IPS-15b (cell line): ENCODE measurements at regions not wholly inside any gene's neighbourhood (a gene's known extent, or its start where the extent isn't known, plus 50 kb on each side); places are given as distances from the start of the nearest gene placed in this dataset.
"Not testable (repeated sequence)": the region's sequence is repeated elsewhere in the genome, so short reads cannot be mapped to it uniquely, and the experiment has no call there.

Source experiments
- H3K27me3 ChIP-seq: one replicate; pipeline ENCODE4 v1.6.1; 2013; ENCODE audit warnings: low read length; ENCODE audit not compliant: control insufficient read depth, insufficient read depth
- H3K36me3 ChIP-seq: one replicate; pipeline ENCODE4 v1.6.1; 2013; ENCODE audit warnings: low read length; ENCODE audit not compliant: control insufficient read depth, insufficient read depth
- H3K4me1 ChIP-seq: one replicate; pipeline ENCODE4 v1.6.1; 2013; ENCODE audit warnings: mild to moderate bottlenecking, low read length; ENCODE audit not compliant: control insufficient read depth, insufficient read depth
- H3K4me3 ChIP-seq: one replicate; pipeline ENCODE4 v1.5.1; 2013; ENCODE audit warnings: low read depth, low read length
- H3K9ac ChIP-seq: one replicate; pipeline ENCODE4 v1.6.1; 2013; ENCODE audit warnings: low read depth, mild to moderate bottlenecking, low read length
- H3K9me3 ChIP-seq: one replicate; pipeline ENCODE4 v1.6.1; 2013; ENCODE audit warnings: mild to moderate bottlenecking, low read length; ENCODE audit not compliant: control insufficient read depth, insufficient read depth

DNA sequence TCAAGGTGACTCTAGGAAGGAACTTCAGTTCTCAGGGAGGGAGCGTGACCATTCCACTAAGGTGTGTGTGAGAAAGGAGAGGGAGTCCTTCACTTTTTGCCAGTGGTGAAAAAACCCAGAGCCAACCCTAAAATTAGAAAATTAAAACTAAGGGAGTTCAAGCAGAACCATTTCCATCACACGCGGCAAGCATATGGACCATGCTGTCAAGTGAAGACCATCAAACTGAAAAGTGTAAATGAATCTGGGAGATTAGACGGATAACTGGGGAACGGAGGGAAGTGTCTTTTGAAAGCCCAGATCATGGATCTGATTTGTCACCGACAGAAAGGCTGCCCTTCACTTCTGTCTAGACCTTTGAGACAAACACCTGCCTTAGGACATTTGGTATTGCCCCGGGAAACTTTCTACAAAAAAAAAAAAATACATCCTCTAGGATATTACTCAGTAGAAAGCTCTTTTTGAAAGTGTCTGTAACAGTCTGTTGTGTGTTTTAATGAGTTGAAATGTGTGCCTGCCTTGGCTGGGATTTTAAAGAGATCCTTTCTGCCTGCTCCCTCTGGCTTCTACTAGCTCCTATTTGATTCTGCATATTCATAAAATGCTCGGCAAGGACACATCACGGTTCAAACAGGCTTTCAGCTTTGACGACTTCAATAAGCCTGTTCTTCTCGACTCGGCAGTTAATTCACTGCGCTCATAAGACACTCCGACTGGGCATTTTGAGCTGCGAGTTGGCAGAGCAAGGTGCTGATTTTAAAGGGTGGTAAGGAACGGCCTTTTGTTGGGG lies 81.4 kb upstream of the ERCC4 start:
- Histone ChIP-seq H3K36me3 (no peaks in the 10 kb centered on the region), H3K27me3 (no peaks in the 10 kb centered on the region), H3K4me1 (no peaks in the 10 kb centered on the region), H3K9me3 (no peaks in the 10 kb centered on the region), H3K4me3 (no peak overlapping the region), H3K9ac (no peak overlapping the region)

DNA sequence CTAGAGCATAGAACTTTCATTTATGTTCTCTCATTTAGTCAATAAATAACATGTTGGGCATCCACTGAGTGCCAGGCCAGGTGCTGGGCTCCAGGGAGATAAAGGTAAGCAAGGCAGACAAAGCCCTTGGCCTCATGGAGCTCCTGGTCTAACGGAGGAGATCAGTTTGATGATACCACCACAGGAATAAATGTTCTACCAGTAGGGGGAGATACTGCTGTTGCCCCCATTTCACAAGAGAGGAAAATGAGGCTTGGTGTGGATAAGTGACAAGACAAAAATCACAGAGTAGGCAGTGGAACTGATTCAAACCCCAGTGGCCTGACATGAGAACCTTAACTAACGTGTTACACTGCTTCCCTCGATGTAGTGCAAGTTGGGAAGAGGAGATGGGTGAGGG lies 80.4 kb upstream of the ERCC4 start:
- no peaks in the 10 kb centered on the region for H3K4me1 ChIP-seq
- H3K27me3 ChIP-seq = no peaks in the 10 kb centered on the region
- no peak overlapping the region for H3K9ac ChIP-seq
- H3K4me3 ChIP-seq = no peak overlapping the region
- no peaks in the 10 kb centered on the region for H3K9me3 ChIP-seq
- H3K36me3 ChIP-seq = no peaks in the 10 kb centered on the region

DNA sequence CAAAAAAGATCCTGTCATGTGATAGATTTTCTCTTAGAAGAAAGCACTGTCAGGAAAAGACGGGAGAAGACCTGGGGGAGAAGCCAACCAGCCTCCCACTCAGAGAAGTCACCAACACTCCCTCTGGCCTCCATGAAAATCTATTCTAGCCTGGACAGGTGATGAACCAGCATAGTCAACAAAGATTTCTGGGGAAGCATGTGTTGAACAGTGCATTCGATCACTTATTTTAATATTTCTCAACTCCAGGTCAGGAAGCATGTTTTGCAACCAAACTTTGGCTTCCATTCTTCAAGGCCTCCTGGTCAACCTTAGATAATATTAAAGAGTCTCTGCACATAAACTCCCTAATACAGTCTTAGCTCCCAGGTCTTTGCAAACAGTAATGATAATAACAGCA lies 74.7 kb upstream of the ERCC4 start:
- no peaks in the 10 kb centered on the region for H3K4me1 ChIP-seq

DNA sequence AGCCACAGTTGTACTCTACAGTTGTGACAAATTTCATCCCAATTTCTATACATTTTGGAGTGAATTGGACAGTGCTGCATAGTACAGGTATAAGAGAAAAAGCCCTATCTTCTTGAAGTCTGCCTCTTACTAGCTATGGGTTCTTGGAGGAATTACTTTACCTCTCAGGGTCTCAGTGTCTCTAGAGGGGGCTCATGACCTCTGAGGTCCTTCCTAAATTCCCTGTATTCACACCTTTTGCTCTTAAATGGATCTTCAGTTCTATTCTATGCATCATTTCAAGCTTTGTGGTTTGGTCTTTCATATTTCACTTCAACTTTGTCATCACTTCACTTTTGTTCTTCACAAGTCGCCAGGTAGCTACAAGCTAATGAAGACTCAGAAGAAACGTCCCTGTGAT lies 71.2 kb upstream of the ERCC4 start:
- H3K9me3 ChIP-seq = no peaks in the 10 kb centered on the region
- no peaks in the 10 kb centered on the region for H3K36me3 ChIP-seq
- H3K9ac ChIP-seq = no peak overlapping the region
- H3K4me3 ChIP-seq = no peak overlapping the region
- H3K4me1 ChIP-seq = no peaks in the 10 kb centered on the region
- H3K27me3 ChIP-seq = no peaks in the 10 kb centered on the region

More for the DNA sequence above, 74.7 kb upstream of the ERCC4 start:
- no peaks in the 10 kb centered on the region for H3K9me3 ChIP-seq
- no peaks in the 10 kb centered on the region for H3K27me3 ChIP-seq
- H3K4me3 ChIP-seq = no peak overlapping the region
- no peaks in the 10 kb centered on the region for H3K36me3 ChIP-seq
- H3K9ac ChIP-seq = no peak overlapping the region

DNA sequence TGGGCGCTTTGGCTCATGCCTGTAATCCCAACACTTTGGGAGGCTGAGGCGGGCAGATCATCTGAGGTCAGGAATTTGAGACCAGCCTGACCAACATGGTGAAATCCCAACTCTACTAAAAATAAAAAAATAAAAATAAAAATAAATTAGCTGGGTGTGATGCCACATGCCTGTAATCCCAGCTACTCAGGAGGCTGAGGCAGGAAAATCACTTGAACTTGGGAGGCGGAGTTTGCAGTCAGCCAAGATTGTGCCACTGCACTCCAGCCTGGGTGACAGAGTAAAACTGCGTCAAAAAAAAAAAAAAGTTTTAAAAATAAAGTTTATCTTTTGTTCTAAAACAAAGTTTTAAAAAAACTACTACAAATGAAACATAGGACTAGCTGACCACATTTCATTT lies 69.8 kb upstream of the ERCC4 start:
- not testable (repeated sequence) for H3K27me3 ChIP-seq

DNA sequence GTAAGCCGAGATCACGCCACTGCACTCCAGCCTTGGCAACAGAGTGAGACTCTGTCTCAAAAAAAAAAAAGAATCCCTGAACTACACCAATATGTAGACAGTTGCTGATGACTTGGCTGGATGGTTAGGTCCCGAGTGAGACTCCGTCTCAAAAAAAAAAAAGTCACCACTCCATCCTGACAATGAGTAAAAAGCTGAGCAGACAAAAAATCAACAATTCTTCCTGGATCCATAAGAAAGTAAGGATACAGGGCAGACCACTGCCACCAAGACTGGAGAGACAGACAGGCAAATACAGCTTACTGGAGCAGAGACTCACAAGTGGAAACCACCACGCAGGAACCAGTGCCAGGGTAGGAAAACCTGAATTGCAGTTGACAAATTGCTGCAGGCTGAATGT lies 67.1 kb upstream of the ERCC4 start:
- Histone ChIP-seq H3K9me3 (no peaks in the 10 kb centered on the region), H3K27me3 (no peaks in the 10 kb centered on the region)

More for the DNA sequence above, 69.8 kb upstream of the ERCC4 start:
- not testable (repeated sequence) for H3K4me3 ChIP-seq, H3K36me3 ChIP-seq, H3K9me3 ChIP-seq, H3K4me1 ChIP-seq, H3K9ac ChIP-seq

DNA sequence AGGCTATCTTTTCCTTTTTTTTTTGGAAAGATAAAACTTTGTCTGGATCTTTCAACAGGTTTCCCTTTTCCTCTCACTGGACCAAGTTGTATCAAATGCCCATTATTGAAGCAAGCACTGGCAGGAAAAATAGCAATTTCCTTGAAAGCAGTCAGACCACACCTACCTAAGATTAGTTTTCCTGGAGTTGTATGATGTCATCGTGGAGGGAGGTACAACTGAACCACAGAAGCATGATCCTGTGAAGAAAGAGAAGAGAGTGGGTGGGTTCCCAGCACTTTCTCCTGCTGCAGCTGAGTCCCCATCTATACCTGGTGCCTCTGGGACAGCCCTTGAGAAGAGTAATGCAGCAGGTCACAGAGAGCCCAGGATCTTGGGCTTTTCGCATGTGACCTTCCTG lies 63.6 kb upstream of the ERCC4 start:
- Histone ChIP-seq H3K27me3 (no peaks in the 10 kb centered on the region), H3K36me3 (no peaks in the 10 kb centered on the region), H3K4me1 (no peaks in the 10 kb centered on the region), H3K4me3 (no peak overlapping the region), H3K9me3 (no peaks in the 10 kb centered on the region), H3K9ac (no peak overlapping the region)

More for the DNA sequence above, 67.1 kb upstream of the ERCC4 start:
- H3K36me3 ChIP-seq = no peaks in the 10 kb centered on the region
- H3K9ac ChIP-seq = no peak overlapping the region
- H3K4me3 ChIP-seq = no peak overlapping the region
- no peaks in the 10 kb centered on the region for H3K4me1 ChIP-seq

DNA sequence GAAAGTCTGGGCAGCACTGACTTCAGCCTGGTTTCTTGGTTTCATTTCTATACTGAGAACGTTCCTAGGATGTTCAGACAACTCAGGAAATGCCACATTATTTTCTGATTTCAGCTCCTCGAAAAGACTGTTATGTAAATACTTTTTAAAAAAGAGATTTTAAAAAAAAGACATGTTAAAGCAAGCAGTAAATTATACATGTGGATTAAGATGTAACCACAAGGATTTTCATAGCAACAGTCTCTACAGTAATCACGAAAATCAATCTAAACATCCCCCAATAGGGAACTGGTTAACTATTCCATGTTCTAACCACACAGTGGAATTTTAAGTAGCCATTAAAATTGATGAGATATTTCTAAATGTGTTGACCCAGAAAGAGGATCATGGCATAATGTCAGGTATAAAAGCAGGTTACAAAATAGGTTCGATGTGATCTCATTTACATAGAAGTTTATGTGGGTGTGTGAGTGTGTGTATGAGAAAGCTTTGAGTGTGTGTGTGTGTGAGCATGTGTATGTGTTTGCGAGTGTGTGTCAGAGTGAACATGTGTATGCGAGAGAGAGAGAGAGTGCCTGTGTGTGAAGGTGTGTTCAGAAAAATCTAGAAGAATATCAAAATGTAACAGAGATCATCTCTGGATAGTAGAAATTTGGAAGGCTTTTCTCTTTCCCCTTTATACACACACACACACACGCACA lies 63.0 kb upstream of the ERCC4 start:
- Histone ChIP-seq H3K9me3 (no peaks in the 10 kb centered on the region), H3K4me3 (no peak overlapping the region), H3K36me3 (no peaks in the 10 kb centered on the region), H3K4me1 (no peaks in the 10 kb centered on the region), H3K27me3 (no peaks in the 10 kb centered on the region), H3K9ac (no peak overlapping the region)

DNA sequence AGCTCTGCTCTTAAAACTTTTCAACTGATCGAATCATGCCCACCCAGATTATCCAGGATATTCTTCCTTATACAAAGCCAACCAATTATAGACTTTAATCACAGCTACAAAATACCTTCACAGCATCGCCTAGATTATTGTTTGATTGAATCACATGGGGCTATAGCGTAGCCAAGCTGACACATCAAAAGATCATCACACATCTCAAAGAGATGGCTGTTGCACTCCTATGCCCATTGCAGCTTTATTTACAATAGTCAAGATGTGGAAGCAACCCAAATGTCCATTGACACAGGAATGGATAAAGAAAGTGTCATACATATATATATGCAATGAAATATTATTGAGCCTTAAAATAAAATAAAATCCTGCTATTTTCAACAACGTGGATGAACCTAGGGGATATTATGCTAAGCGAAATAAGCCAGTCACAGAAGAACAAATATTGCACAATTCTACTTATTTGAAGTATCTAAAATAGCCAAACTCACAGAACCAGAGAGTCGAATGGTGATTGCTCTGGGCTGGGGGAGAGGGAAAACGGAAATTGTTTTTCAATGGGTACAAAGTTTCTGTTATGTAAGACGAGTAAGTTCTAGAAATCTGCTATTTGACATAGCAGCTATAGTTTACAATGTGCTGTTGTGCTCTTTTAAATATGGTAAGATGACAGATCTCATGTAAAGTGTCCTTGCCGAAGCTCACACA lies 60.9 kb upstream of the ERCC4 start:
- no peaks in the 10 kb centered on the region for H3K27me3 ChIP-seq
- H3K4me3 ChIP-seq = no peak overlapping the region
- H3K4me1 ChIP-seq = no peaks in the 10 kb centered on the region
- H3K36me3 ChIP-seq = no peaks in the 10 kb centered on the region
- no peak overlapping the region for H3K9ac ChIP-seq
- H3K9me3 ChIP-seq = no peaks in the 10 kb centered on the region

DNA sequence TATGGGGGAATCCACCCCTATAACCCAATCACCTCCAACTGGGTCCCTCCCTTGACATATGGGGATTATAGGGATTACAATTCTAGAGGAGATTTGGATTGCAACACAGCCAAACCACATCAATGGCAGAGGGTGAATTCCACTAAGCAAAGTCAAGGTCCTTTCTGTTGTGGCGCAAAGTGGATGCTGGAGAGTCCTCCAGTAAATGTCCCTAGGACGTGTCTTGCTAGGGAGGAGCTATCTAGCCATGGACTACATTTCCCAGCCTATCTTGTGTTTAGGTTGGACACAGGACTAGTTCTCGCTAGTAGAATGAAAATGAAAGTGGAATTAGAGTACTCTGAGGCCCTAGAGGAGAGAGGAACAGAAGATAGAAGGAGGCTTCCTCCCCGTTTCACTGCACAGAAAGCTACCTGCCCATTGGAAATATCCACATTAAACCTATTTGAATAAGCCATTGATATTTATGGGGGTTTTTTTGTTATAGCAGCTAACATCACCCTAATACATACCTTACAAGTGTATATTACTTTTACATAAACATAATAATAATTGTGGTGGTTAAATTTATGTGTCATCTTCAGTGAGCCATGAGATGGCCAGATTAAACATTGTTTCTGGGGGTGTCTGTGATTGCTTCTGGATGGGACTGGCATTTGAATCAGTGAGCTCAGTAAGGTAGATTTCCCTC lies 56.7 kb upstream of the ERCC4 start:
- Histone ChIP-seq H3K4me1 (no peaks in the 10 kb centered on the region), H3K36me3 (no peaks in the 10 kb centered on the region), H3K27me3 (no peaks in the 10 kb centered on the region), H3K4me3 (no peak overlapping the region), H3K9me3 (no peaks in the 10 kb centered on the region), H3K9ac (no peak overlapping the region)

DNA sequence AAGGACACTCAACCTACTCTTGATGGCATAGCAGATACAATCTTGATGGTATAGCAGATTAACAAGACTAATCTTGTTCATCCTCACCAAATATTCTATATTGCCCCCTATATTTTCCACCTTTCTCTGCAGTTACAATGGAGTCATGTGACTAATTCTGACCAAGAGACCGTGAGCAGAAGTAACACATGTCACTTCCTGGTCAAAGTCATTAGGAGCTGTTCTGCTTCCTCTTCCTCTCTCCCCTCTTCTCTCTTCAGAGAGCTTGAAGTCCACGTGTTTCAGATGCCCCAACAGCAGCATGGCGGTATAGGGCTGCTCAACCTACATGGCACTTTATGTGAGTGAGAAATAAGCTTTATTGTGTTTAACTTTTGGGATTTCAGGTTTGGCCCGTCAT lies 55.3 kb upstream of the ERCC4 start:
- H3K4me3 ChIP-seq = no peak overlapping the region
- no peaks in the 10 kb centered on the region for H3K4me1 ChIP-seq
- H3K9ac ChIP-seq = no peak overlapping the region
- H3K27me3 ChIP-seq = no peaks in the 10 kb centered on the region
- no peaks in the 10 kb centered on the region for H3K9me3 ChIP-seq
- no peaks in the 10 kb centered on the region for H3K36me3 ChIP-seq
